Caco-2 (cell line): ENCODE measurements at regions not wholly inside any gene's neighbourhood (a gene's known extent, or its start where the extent isn't known, plus 50 kb on each side); places are given as distances from the start of the nearest gene placed in this dataset.

Experiments used
- BruUV-seq: library from RNA; stranded (reverse); fragments of 400-500 nt; replicated peaks from 2 replicates; lab custom pipeline; 2021; lab: Mats Ljungman, UMichigan
- CTCF ChIA-PET: fragments of 300-600 bp; sonication (Branson Sonifier 250); formaldehyde crosslinking; loops from one replicate; lab custom pipeline; 2022; ENCODE audit warnings: antibody characterized with exemption; lab: Charles Lee
- POLR2A ChIA-PET: fragments of 300-600 bp; sonication (Branson Sonifier 250); formaldehyde crosslinking; loops from one replicate; lab custom pipeline; 2022; ENCODE audit warnings: antibody characterized with exemption; lab: Charles Lee
- DNase-seq, 2 experiments: peaks; one replicate each; pipeline versions ENCODE4 v3.0.0 to v3.0.0-alpha.2; 2020 to 2022
- H3K27me3 ChIP-seq: replicated peaks from 2 replicates; pipeline ENCODE4 v1.6.0; 2011; ENCODE audit warnings: low read length; ENCODE audit not compliant: control insufficient read depth, insufficient read depth
- H3K36me3 ChIP-seq: 2 replicates; pipeline ENCODE4 v1.5.1; 2011; ENCODE audit warnings: low read length; ENCODE audit not compliant: control insufficient read depth, insufficient read depth
- H3K4me1 ChIP-seq: fragments of 250-450 bp; sonication (Bioruptor Pico); 2 replicates; pipeline ENCODE4 v1.5.1; 2020; ENCODE audit warnings: mild to moderate bottlenecking
- H3K4me3 ChIP-seq: 2 replicates; pipeline ENCODE4 v1.5.1; 2011; ENCODE audit warnings: low read depth, mild to moderate bottlenecking, control low read depth, low read length
- H3K9me3 ChIP-seq: fragments of 250-450 bp; sonication (Bioruptor Pico); 2 replicates; pipeline ENCODE4 v1.5.1; 2020; ENCODE audit warnings: mild to moderate bottlenecking, moderate library complexity
- H3K27ac Mint-ChIP-seq: one replicate; pipeline ENCODE4 v1.8.0; 2022; ENCODE audit warnings: mixed read lengths; ENCODE audit not compliant: unreplicated experiment
- H3K27me3 Mint-ChIP-seq: one replicate; pipeline ENCODE4 v1.8.0; 2022; ENCODE audit warnings: mixed read lengths; ENCODE audit not compliant: insufficient read depth, unreplicated experiment
- H3K36me3 Mint-ChIP-seq: one replicate; pipeline ENCODE4 v1.8.0; 2022; ENCODE audit warnings: mild to moderate bottlenecking, mixed read lengths; ENCODE audit not compliant: insufficient read depth, unreplicated experiment
- H3K4me1 Mint-ChIP-seq: one replicate; pipeline ENCODE4 v1.8.0; 2022; ENCODE audit warnings: low read depth, mixed read lengths; ENCODE audit not compliant: unreplicated experiment
- H3K4me3 Mint-ChIP-seq: one replicate; pipeline ENCODE4 v1.8.0; 2022; ENCODE audit warnings: mild to moderate bottlenecking, moderate library complexity, mixed read lengths; ENCODE audit not compliant: unreplicated experiment
- H3K9me3 Mint-ChIP-seq: one replicate; pipeline ENCODE4 v1.8.0; 2022; ENCODE audit warnings: mixed read lengths; ENCODE audit not compliant: unreplicated experiment
- CTCF ChIP-seq, 2 experiments: fragments of 200-600 bp in 1 of 2; IDR thresholded peaks; 1 replicate in 1 of 2; 2 replicates in 1 of 2; pipeline versions ENCODE4 v1.5.1 to v1.8.0; 2011 to 2022; ENCODE audit warnings: antibody characterized with exemption in 1 of 2, control low read depth in 1 of 2, inconsistent platforms in 1 of 2, low read depth in 1 of 2, low read length in 1 of 2, mild to moderate bottlenecking in 1 of 2, moderate library complexity in 1 of 2; ENCODE audit not compliant: insufficient read depth in 1 of 2, severe bottlenecking in 1 of 2, unreplicated experiment in 1 of 2
- intact Hi-C: fragments of 100-400 bp; cut with micrococcal nuclease; formaldehyde crosslinking; loops from one replicate; pipeline ENCODE4 v1.10.0; 2022; ENCODE audit not compliant: unreplicated experiment

- ChIA-PET CTCF (no interaction called here), POLR2A (interaction anchor here (0.6 kb wide), 1 partner anchor 128 kb away, joined by 3 read pairs; no protein-coding TSS in a partner anchor)
- H3K9me3 ChIP-seq = no peaks in the 10 kb centered on the region
- no peaks in the 10 kb centered on the region for H3K27me3 ChIP-seq
- no TSS peak for BruUV-seq
- intact Hi-C loops = no loop called here
- H3K36me3 ChIP-seq = no peaks in the 10 kb centered on the region
- no peak for TF ChIP-seq CTCF (IDR thresholded peaks at IDR 0.05; ENCODE audit: insufficient read depth in 1 of 2, low read depth in 1 of 2, low read length in 1 of 2, severe bottlenecking in 1 of 2, unreplicated experiment in 1 of 2)
- H3K4me3 Mint-ChIP-seq = no peak overlapping the region
- H3K4me1 ChIP-seq = peaks cover 20% of the 10 kb centered on the region
- H3K36me3 Mint-ChIP-seq = no peaks in the 10 kb centered on the region
- no peak overlapping the region for H3K27ac Mint-ChIP-seq
- H3K4me3 ChIP-seq = no peak overlapping the region
- H3K4me1 Mint-ChIP-seq = peaks cover 22% of the 10 kb centered on the region
- no peaks in the 10 kb centered on the region for H3K27me3 Mint-ChIP-seq
- H3K9me3 Mint-ChIP-seq = no peaks in the 10 kb centered on the region
- no peak for DNase-seq
These were observed 203.0 kb downstream of the PLPP3 start for GRCh38 chr1:56376188-56376984.

GRCh38 chr1:56375326-56375804 lies 204.0 kb downstream of the PLPP3 start:
- no peaks in the 10 kb centered on the region for H3K36me3 Mint-ChIP-seq

More at GRCh38 chr1:56375326-56375804, 204.0 kb downstream of the PLPP3 start:
- Mint-ChIP-seq H3K27ac (no peak overlapping the region), H3K9me3 (no peaks in the 10 kb centered on the region), H3K4me3 (no peak overlapping the region), H3K27me3 (no peaks in the 10 kb centered on the region), H3K4me1 (peaks cover 22% of the 10 kb centered on the region)
- TF ChIP-seq CTCF (IDR thresholded peaks at IDR 0.05; ENCODE audit: insufficient read depth in 1 of 2, low read depth in 1 of 2, low read length in 1 of 2, severe bottlenecking in 1 of 2, unreplicated experiment in 1 of 2) = no peak
- no peaks in the 10 kb centered on the region for H3K9me3 ChIP-seq
- H3K4me1 ChIP-seq = peaks cover 20% of the 10 kb centered on the region
- no TSS peak for BruUV-seq
- ChIA-PET POLR2A (no interaction called here), CTCF (no interaction called here)
- DNase-seq = no peak
- intact Hi-C loops = no loop called here
- H3K27me3 ChIP-seq = no peaks in the 10 kb centered on the region
- H3K36me3 ChIP-seq = no peaks in the 10 kb centered on the region
- no peak overlapping the region for H3K4me3 ChIP-seq
